Uterus (tissue), 2 donors: ENCODE measurements at regions not wholly inside any gene's neighbourhood (a gene's known extent, or its start where the extent isn't known, plus 50 kb on each side); places are given as distances from the start of the nearest gene placed in this dataset.

ENCODE experiments used
- POLR2A ChIP-seq, 2 donors: fragments of 450-650 bp; IDR thresholded peaks; one replicate each; pipeline ENCODE4 v1.6.1; 2016; ENCODE audit warnings: antibody characterized with exemption in 2 of 2, mild to moderate bottlenecking in 1 of 2, moderate library complexity in 1 of 2
- TF ChIP-seq, protein P1 (sequence below), 4 experiments: fragments of 200-600 bp in 2 of 4; fragments of 450-650 bp in 2 of 4; sonication (generic) in 2 of 4; IDR thresholded peaks; one replicate each; pipeline ENCODE4 v1.5.1; 2016 to 2019; ENCODE audit warnings: antibody characterized with exemption in 4 of 4, mild to moderate bottlenecking in 2 of 4, moderate library complexity in 1 of 4

DNA sequence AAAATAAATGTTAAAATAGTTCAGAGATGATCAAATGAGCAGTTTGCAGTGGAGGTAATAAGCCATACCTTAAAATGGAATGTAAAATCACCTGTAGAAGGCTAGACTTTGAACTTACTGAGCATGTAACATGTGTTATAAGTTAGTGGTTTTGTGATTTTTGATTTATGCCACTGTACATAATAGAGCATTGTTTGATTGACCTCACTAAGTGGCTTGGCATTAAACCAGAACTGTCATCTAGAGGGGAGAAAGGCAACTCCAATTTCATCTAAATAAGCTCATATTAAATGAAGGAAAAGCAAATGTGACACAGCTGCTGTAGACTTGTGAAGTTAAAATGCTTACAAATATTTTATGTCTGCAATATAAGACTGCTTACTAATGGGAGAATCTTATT, 387.9 kb downstream of the ZIC1 start:
- TF ChIP-seq, protein P1, sequence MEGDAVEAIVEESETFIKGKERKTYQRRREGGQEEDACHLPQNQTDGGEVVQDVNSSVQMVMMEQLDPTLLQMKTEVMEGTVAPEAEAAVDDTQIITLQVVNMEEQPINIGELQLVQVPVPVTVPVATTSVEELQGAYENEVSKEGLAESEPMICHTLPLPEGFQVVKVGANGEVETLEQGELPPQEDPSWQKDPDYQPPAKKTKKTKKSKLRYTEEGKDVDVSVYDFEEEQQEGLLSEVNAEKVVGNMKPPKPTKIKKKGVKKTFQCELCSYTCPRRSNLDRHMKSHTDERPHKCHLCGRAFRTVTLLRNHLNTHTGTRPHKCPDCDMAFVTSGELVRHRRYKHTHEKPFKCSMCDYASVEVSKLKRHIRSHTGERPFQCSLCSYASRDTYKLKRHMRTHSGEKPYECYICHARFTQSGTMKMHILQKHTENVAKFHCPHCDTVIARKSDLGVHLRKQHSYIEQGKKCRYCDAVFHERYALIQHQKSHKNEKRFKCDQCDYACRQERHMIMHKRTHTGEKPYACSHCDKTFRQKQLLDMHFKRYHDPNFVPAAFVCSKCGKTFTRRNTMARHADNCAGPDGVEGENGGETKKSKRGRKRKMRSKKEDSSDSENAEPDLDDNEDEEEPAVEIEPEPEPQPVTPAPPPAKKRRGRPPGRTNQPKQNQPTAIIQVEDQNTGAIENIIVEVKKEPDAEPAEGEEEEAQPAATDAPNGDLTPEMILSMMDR (IDR thresholded peaks at IDR 0.05), result no peak
- no peak for TF ChIP-seq POLR2A (IDR thresholded peaks at IDR 0.05)
